A673 (cell line): ENCODE measurements at regions not wholly inside any gene's neighbourhood (a gene's known extent, or its start where the extent isn't known, plus 50 kb on each side); places are given as distances from the start of the nearest gene placed in this dataset.

Source experiments
- CTCF ChIP-seq: fragments of 300-800, 200-600 bp; sonication (generic); conservative IDR thresholded peaks from 2 replicates; pipeline ENCODE4 v1.5.1; 2017; ENCODE audit warnings: low read depth, mild to moderate bottlenecking, antibody characterized with exemption, low read length, moderate library complexity, mixed read lengths
- EZH2 ChIP-seq: fragments of 200-600 bp; sonication (generic); IDR thresholded peaks from 2 replicates; pipeline ENCODE4 v1.6.1; 2017; ENCODE audit warnings: borderline replicate concordance, low read depth, mild to moderate bottlenecking, mixed read lengths, antibody characterized with exemption, low read length; ENCODE audit not compliant: poor library complexity, severe bottlenecking

- TF ChIP-seq CTCF = no peak
- TF ChIP-seq EZH2 = no peak
Measured at GRCh38 chr11:45075519-45075918, 70.9 kb upstream of the PRDM11 start.
